IPS-20b (cell line): ENCODE measurements at regions not wholly inside any gene's neighbourhood (a gene's known extent, or its start where the extent isn't known, plus 50 kb on each side); places are given as distances from the start of the nearest gene placed in this dataset.

Source experiments
- H3K27ac ChIP-seq: one replicate; pipeline ENCODE4 v1.5.1; 2013; ENCODE audit warnings: low read length
- H3K27me3 ChIP-seq: 2 replicates; pipeline ENCODE4 v1.6.1; 2013; ENCODE audit warnings: mild to moderate bottlenecking, low read length, inconsistent platforms; ENCODE audit not compliant: insufficient read depth
- H3K36me3 ChIP-seq: 2 replicates; pipeline ENCODE4 v1.6.1; 2013; ENCODE audit warnings: low read depth, mild to moderate bottlenecking, inconsistent platforms, low read length, moderate library complexity; ENCODE audit not compliant: insufficient read depth
- H3K4me1 ChIP-seq: 2 replicates; pipeline ENCODE4 v1.6.1; 2013; ENCODE audit warnings: mild to moderate bottlenecking, control low read depth, inconsistent platforms, low read length, moderate library complexity; ENCODE audit not compliant: insufficient read depth
- H3K4me3 ChIP-seq: 2 replicates; pipeline ENCODE4 v1.5.1; 2013; ENCODE audit warnings: mild to moderate bottlenecking, low read length, inconsistent platforms
- H3K9ac ChIP-seq: 2 replicates; pipeline ENCODE4 v1.6.1; 2013; ENCODE audit warnings: low read depth, mild to moderate bottlenecking, inconsistent platforms, low read length, moderate library complexity
- H3K9me3 ChIP-seq: 2 replicates; pipeline ENCODE4 v1.6.1; 2013; ENCODE audit warnings: mild to moderate bottlenecking, low read depth, low read length, inconsistent platforms; ENCODE audit not compliant: insufficient read depth

DNA sequence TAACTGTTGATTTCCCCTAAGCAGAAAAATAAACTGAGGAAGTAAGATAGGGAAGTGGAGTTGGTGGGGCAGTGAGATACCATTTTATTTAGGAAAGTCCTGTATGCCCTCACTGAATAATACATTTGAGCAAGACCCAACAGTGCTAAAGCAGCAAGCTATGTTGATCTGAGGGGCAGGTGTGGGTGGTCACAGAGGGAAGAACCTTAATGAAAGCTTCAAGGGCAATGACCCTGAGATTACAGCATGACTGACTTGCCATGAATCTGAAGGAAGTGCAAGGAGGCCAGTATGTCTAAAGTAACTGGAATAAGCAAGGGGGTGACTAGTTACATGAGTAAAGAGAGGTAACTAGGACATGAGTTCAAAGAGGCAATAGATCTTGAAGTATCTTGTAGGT, 159.5 kb downstream of the CD47 start:
- Histone ChIP-seq H3K36me3 (no peaks in the 10 kb centered on the region), H3K4me1 (peaks cover 5% of the 10 kb centered on the region; the same call in 1 of the 2 replicates), H3K4me3 (no peak overlapping the region), H3K27me3 (peaks cover 29% of the 10 kb centered on the region), H3K9me3 (no peaks in the 10 kb centered on the region), H3K9ac (no peak overlapping the region), H3K27ac (no peak overlapping the region)

- H3K9ac ChIP-seq, result no peak overlapping the region
- H3K4me1 ChIP-seq, result peaks cover 5% of the 10 kb centered on the region; the same call in 1 of the 2 replicates
- no peaks in the 10 kb centered on the region for H3K36me3 ChIP-seq
- H3K27ac ChIP-seq, result no peak overlapping the region
- no peak overlapping the region for H3K4me3 ChIP-seq
- peaks cover 31% of the 10 kb centered on the region for H3K27me3 ChIP-seq
- H3K9me3 ChIP-seq, result no peaks in the 10 kb centered on the region
Measured at GRCh38 chr3:107929088-107929487, 161.7 kb downstream of the CD47 start.

GRCh38 chr3:107928084-107928445, 162.8 kb downstream of the CD47 start:
- H3K27ac ChIP-seq, result no peak overlapping the region
- H3K9me3 ChIP-seq, result no peaks in the 10 kb centered on the region
- peaks cover 5% of the 10 kb centered on the region; the same call in 1 of the 2 replicates for H3K4me1 ChIP-seq
- no peaks in the 10 kb centered on the region for H3K36me3 ChIP-seq
- peaks cover 31% of the 10 kb centered on the region for H3K27me3 ChIP-seq
- peak overlapping the region; percentile 79; the same call in 1 of the 2 replicates for H3K9ac ChIP-seq
- peak overlapping the region; percentile 78 for H3K4me3 ChIP-seq

- Histone ChIP-seq H3K27ac (no peak overlapping the region), H3K9ac (peak overlapping the region; percentile 79; the same call in 1 of the 2 replicates), H3K4me3 (peak overlapping the region; percentile 78)
Measured at GRCh38 chr3:107927361-107928083, 163.3 kb downstream of the CD47 start.

DNA sequence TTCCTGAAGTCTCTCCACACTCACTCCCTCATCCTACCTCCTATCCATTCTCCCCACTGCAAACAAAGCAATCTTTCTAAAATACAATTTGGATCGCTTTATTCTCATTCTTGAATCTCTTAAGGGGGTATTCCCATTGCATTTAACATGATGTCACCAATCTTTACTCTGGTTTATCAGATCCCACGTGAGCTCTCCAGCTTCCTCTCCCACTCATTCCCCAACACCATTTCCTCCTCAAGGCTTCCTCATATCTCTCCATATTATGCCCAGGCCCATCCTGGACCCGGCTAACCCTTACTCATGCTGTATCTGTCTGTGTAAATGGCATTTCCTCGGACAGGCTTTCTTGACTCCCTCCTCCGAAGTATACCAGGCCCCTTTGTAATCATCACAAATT, 165.0 kb downstream of the CD47 start:
- no peaks in the 10 kb centered on the region for H3K9me3 ChIP-seq
- H3K36me3 ChIP-seq, result no peaks in the 10 kb centered on the region
- H3K9ac ChIP-seq, result no peak overlapping the region

More at GRCh38 chr3:107927361-107928083, 163.3 kb downstream of the CD47 start:
- Histone ChIP-seq H3K36me3 (no peaks in the 10 kb centered on the region), H3K9me3 (no peaks in the 10 kb centered on the region), H3K27me3 (peaks cover 31% of the 10 kb centered on the region), H3K4me1 (peaks cover 5% of the 10 kb centered on the region; the same call in 1 of the 2 replicates)

GRCh38 chr3:107921038-107921437, 169.8 kb downstream of the CD47 start:
- H3K4me1 ChIP-seq, result no peaks in the 10 kb centered on the region; the same call in 1 of the 2 replicates
- no peaks in the 10 kb centered on the region for H3K27me3 ChIP-seq
- H3K4me3 ChIP-seq, result no peak overlapping the region
- H3K36me3 ChIP-seq, result no peaks in the 10 kb centered on the region
- no peaks in the 10 kb centered on the region for H3K9me3 ChIP-seq
- H3K9ac ChIP-seq, result no peak overlapping the region
- H3K27ac ChIP-seq, result no peak overlapping the region

More for the DNA sequence above, 165.0 kb downstream of the CD47 start:
- Histone ChIP-seq H3K27me3 (peaks cover 31% of the 10 kb centered on the region), H3K27ac (no peak overlapping the region), H3K4me3 (no peak overlapping the region), H3K4me1 (peaks cover 5% of the 10 kb centered on the region; the same call in 1 of the 2 replicates)

DNA sequence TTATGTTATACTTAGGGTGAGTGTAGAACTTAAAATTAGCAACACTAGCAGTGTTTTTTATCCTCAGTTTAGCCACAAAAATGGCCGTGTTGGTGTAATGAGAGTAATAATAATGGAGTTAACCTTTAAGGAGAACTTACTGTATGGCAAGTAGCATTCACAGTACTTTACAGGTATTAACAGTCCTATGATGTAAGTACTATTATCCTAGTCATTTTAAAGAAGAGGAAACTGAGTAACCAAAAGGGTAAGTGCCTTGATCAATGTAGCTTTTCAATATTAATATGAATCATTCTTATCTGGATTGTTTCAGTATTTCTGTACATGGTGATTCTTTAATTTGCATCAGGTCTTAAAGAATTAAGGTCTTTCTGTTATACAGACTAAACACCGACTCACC, 170.3 kb downstream of the CD47 start:
- Histone ChIP-seq H3K4me1 (no peaks in the 10 kb centered on the region; the same call in 1 of the 2 replicates), H3K27ac (no peak overlapping the region), H3K36me3 (no peaks in the 10 kb centered on the region), H3K9ac (no peak overlapping the region), H3K9me3 (no peaks in the 10 kb centered on the region), H3K27me3 (no peaks in the 10 kb centered on the region), H3K4me3 (no peak overlapping the region)

GRCh38 chr3:107919239-107919638, 171.6 kb downstream of the CD47 start:
- Histone ChIP-seq H3K4me3 (no peak overlapping the region), H3K9me3 (no peaks in the 10 kb centered on the region), H3K9ac (no peak overlapping the region), H3K36me3 (no peaks in the 10 kb centered on the region), H3K27me3 (no peaks in the 10 kb centered on the region), H3K27ac (no peak overlapping the region), H3K4me1 (no peaks in the 10 kb centered on the region; the same call in 1 of the 2 replicates)

DNA sequence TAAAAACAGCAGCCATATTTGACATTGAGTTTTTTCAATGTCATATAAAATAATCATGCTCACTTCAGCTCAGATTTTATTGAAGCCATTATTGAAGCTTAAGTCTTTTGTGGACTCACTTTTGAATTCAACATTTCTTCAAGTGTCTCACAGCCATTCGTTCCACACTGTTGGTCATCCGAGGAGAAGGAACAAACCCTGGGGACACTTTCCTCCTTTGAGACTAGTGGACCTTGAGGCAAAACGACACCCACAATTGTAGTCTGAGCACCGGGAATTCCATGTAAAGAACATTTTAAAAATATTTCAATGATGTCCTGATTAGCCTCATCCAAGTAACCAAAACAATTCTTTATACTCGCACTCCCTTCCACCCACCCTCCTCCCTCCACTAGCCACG, 174.7 kb downstream of the CD47 start:
- no peaks in the 10 kb centered on the region for H3K9me3 ChIP-seq
- H3K4me1 ChIP-seq, result no peaks in the 10 kb centered on the region
- no peak overlapping the region for H3K27ac ChIP-seq
- no peak overlapping the region for H3K9ac ChIP-seq
- no peaks in the 10 kb centered on the region for H3K27me3 ChIP-seq
- no peaks in the 10 kb centered on the region for H3K36me3 ChIP-seq
- H3K4me3 ChIP-seq, result no peak overlapping the region

DNA sequence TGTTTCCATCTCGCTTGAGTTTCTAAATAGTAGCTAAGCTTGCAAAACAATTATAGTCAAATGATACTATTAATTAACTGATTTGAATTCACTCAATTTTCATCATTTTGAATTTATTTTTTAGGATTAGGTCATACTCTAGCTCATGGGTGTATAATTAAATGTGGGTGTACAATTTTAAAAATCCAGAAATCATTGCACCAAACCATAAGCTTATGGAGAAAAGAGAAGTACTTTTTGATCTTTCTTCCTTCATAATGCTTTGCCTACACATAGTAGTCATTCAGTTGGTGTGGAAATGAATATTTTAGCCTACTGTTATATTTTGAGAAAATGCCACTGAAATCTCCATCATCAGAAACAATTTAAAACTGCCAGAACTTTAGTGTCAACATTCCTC, 175.1 kb downstream of the CD47 start:
- Histone ChIP-seq H3K27me3 (no peaks in the 10 kb centered on the region), H3K9me3 (no peaks in the 10 kb centered on the region), H3K9ac (no peak overlapping the region), H3K36me3 (no peaks in the 10 kb centered on the region), H3K4me3 (no peak overlapping the region), H3K4me1 (no peaks in the 10 kb centered on the region), H3K27ac (no peak overlapping the region)

DNA sequence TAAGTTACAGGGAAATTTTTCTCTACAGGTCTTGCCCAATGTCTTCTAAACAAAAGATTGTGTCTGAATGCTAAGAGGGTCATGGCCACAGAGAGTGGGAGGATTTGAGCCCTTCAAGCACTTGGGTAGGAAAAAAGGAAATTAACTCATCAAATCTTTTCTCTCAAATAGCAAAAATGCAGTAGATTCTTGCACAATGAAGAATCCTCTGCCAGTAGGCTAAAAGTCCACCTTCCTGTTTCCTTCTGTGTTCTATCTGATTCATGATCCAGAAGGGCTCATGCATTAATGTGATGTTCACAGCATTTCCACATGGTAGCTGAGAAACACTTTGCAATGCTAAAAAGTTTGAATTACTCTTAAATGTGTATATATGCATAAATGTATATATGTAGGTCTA, 177.1 kb downstream of the CD47 start:
- Histone ChIP-seq H3K9me3 (no peaks in the 10 kb centered on the region), H3K4me3 (no peak overlapping the region), H3K27ac (no peak overlapping the region), H3K4me1 (no peaks in the 10 kb centered on the region), H3K27me3 (no peaks in the 10 kb centered on the region), H3K36me3 (no peaks in the 10 kb centered on the region), H3K9ac (no peak overlapping the region)

GRCh38 chr3:107911337-107912000, 179.4 kb downstream of the CD47 start:
- Histone ChIP-seq H3K27me3 (no peaks in the 10 kb centered on the region), H3K9me3 (no peaks in the 10 kb centered on the region), H3K36me3 (no peaks in the 10 kb centered on the region), H3K4me3 (no peak overlapping the region), H3K9ac (no peak overlapping the region), H3K27ac (no peak overlapping the region), H3K4me1 (no peaks in the 10 kb centered on the region)
